NCI-H146 (cell line): ENCODE measurements at regions not wholly inside any gene's neighbourhood (a gene's known extent, or its start where the extent isn't known, plus 50 kb on each side); places are given as distances from the start of the nearest gene placed in this dataset.

Experiments
- DNase-seq: peaks from one replicate; lab custom pipeline; 2025; lab: John Stamatoyannopoulos, UW

DNA sequence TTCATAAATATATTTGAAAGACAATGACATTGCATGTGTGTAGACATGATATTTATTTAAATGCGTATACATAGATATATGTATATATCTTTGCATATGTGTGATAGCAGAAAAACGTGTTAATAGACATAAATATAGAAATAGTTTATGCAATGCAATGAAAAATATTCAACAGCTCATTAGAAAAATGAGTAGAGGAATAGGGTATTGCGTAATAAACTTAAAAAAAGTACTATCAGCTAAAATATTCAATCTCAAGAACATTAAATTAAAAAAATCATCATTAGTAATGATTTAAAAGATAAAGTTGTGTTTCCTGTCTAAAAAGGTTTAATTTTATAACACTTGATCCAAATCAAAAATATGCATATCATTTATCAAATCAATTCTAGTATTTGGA, 2101.5 kb upstream of the TENM3 start:
- DNase-seq: no peak

- no peak for DNase-seq
These were observed 2094.5 kb upstream of the TENM3 start for GRCh38 chr4:180148737-180149136.

- no peak for DNase-seq
These were observed 2092.4 kb upstream of the TENM3 start for GRCh38 chr4:180150818-180151217.

DNA sequence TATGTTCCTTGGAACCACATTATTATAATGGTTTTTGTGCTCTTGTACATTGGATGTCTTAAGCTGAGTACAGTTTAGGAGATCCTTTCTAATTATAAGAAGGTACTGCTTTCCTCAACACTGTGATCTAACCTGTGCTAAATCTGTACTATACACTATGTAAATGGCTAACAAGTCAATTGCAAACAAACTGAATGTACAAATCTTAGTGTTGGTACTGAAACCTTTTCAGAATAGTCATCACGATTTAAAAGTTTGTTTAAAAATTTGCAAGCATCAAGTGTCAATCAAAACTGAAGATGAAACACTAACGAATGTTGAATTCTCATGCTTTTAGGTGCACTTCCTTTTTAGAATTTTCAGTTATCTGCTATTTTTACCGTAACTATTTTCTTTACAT, 2090.4 kb upstream of the TENM3 start:
- no peak for DNase-seq

GRCh38 chr4:180153587-180153986, 2089.6 kb upstream of the TENM3 start:
- DNase-seq: no peak

GRCh38 chr4:180156684-180157083, 2086.5 kb upstream of the TENM3 start:
- DNase-seq: no peak

DNA sequence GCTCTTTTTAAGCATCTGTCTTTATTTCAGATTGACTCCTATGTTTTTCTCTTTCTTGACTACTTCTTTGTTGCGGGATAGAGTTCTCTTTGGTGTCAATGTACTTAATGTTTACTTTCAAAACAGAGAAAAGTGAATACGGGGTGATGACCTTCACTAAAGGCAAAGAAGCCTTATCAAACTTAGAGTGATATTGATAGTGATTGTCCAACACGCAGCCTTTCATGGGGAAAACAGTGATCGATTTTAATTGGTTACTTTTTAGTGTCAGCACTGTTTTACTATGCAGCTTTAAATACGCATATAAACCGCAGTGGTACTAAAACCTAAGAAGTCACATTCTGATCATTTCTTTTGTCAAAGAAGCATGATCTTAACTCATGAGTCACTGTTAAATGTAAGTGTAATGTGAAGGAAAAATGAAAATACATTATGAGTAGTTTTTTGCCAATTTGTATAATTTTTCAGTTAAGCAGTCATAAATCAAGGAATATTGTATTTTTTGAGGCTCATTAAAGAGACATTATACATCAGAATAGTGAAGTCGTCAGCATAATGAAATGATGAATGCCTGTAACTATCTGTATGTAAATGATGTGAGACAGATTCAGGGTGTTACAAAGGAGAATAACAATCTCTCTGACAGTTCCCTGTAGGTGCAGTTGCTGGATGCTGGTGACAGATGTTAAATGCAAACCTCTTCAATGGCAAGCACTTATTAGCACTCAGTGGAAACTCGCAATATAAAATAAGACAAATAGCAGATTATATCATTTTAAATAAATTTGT, 2082.8 kb upstream of the TENM3 start:
- DNase-seq: no peak

- DNase-seq: no peak
These were observed 2078.4 kb upstream of the TENM3 start for GRCh38 chr4:180164799-180165198.

DNA sequence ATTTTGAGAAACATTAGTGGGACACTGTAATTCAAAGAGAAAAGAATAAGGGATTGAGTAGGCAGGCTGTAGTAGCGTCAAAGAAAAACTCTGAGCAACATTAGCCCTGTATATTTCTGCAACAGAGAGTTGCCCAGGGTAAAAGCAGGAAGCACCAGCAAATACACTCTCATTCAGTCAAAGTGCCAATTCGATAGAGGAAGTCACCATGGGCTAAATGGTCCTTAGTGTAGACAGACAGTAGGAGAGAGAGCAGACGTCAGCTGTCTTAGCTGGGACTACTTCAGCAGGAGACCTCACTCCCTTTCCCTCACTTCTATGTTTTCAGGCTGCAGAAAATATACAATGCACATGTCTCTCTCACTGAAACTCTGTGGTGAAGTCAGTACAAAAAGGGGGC, 2073.8 kb upstream of the TENM3 start:
- no peak for DNase-seq

- no peak for DNase-seq
These were observed 2073.2 kb upstream of the TENM3 start for GRCh38 chr4:180169966-180170365.

- no peak for DNase-seq
These were observed 2064.1 kb upstream of the TENM3 start for GRCh38 chr4:180179146-180179545.

DNA sequence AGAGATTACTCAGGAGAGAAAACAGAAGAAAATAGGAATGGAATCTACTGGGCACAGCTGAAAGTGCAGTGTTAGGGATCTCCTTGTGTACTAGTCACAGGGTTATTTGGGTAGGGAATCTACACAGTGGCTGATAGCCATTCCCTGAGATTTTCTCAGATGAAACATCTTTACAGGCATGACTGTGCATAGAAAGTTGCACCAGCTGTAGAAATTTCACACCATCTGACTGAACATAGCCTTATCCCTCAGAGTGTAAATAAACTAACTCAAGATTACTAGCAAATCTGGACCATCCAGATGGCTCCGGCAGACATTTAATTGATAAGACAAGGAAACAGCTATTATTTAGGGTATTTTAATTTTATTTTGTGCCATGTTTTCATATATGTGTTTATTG, 2053.5 kb upstream of the TENM3 start:
- DNase-seq: no peak

GRCh38 chr4:180190382-180190781, 2052.8 kb upstream of the TENM3 start:
- no peak for DNase-seq

- peak; percentile 5 for DNase-seq
These were observed 2045.7 kb upstream of the TENM3 start for GRCh38 chr4:180197471-180197870.

GRCh38 chr4:180203349-180203748, 2039.9 kb upstream of the TENM3 start:
- no peak for DNase-seq

DNA sequence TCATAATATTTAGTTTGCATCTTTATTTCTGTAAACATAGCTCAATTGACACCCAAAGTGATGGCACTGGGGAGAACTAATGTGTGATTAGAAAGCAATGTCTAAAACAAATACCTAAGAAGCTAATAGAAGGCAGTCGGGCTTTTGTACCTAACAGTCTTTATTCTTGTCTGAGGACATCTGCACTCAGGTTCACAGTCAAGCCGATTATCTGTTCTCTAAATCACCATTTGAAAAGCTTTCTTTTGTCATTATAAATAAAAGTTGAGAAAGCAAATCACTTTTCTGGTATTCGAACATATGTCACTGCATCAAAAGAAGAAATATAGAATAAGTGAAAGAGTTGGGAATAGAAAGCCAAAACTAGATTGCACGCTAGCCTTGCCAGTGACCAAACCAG, 2037.9 kb upstream of the TENM3 start:
- no peak for DNase-seq

DNA sequence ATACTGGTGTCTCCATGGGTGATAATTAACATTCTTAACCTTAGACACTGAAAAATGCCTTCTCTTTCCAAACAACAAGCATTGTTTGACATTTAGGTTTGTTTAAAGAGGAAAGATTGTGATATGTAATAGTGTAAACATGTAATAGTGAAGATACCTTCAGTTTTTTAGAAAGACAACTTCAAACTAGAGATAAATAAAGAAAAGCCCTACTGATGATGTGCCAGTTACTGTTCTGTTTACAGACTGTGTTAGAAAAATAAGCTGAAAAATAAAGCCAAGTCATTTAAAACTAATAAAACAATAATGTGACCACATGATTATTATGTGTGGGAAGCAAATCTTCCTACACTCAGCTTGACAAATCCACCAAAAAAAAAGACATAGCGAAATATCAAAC, 2035.3 kb upstream of the TENM3 start:
- no peak for DNase-seq

- no peak for DNase-seq
These were observed 2026.1 kb upstream of the TENM3 start for GRCh38 chr4:180217070-180217469.

- DNase-seq: no peak
These were observed 2024.1 kb upstream of the TENM3 start for GRCh38 chr4:180219080-180219479.

- DNase-seq: no peak
These were observed 2017.2 kb upstream of the TENM3 start for GRCh38 chr4:180225977-180226376.

DNA sequence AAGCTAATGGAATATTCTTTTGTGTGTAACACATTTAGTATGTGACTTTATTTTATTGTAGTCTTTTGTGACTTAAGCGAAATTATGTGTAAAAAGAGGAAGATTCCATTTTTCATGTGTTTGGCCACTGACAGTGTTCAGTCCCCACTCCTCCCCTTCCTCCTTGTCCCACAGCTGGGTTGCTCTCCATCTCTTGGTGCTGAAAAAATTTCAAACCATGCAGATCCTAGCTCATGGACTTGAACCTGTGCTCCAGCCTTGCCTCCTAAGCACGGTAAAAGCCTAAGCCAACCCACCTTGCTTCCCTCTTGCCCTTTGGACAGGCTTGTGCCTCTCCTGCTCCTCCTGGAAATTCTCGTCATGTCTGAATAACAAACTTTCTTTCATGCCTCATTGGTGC, 2008.5 kb upstream of the TENM3 start:
- DNase-seq: peak; percentile 38

DNA sequence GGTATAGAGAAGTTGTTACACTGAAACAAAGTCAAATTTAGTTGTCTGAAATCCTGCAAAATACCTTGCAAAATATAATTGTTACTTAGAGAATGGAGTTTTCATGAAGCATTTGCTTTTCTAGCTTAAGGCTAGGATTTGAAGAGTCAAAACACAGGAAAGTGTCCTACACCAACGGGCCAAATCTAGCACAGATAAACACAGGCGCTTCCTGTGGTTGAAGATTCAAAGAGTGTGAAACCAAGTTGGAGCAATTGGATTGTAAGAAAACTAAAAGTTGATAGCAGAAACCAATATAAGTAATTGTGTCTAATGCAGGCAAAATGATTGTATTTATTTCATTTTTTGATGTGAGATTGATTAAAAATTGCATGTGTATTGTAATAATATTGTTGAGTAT, 2002.5 kb upstream of the TENM3 start:
- no peak for DNase-seq

DNA sequence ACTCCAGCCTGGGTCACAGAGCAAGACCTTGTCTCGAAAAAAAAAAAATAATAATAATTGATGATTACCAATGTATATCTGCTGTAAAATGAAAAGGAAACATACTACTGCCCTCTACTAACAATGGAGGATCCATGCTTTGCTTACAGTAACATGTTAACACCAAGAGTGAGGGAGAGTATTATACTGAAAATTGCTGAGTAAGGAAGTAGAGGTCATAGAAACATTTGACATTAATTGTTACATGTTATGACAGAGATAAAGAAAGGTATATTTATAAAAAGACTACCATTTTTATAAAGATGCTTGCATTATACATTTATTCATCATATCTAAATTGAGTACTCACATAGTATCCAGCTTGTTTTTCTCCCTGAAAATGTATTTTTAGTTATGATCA, 1989.8 kb upstream of the TENM3 start:
- DNase-seq: no peak

GRCh38 chr4:180261346-180261745, 1981.9 kb upstream of the TENM3 start:
- DNase-seq: peak; percentile 1
